Aorta (tissue), 5 donors: ENCODE measurements at regions not wholly inside any gene's neighbourhood (a gene's known extent, or its start where the extent isn't known, plus 50 kb on each side); places are given as distances from the start of the nearest gene placed in this dataset.

Experiments used
- ATAC-seq: fragments of 200-7000 bp; cut with Tn5 transposase; one replicate; pipeline ENCODE4 v1.9.1; 2022; ENCODE audit warnings: moderate library complexity; ENCODE audit not compliant: low FRiP score
- DNase-seq, 2 donors: peaks; one replicate each; pipeline ENCODE4 v3.0.0-alpha.2; 2020
- H3K27ac ChIP-seq, 2 donors: one replicate each; pipeline ENCODE4 v1.5.1; 2013; ENCODE audit warnings: low read length in 2 of 2, mild to moderate bottlenecking in 2 of 2, moderate library complexity in 2 of 2, control low read depth in 1 of 2, inconsistent platforms in 1 of 2, low read depth in 1 of 2
- H3K27me3 ChIP-seq, 2 donors: one replicate each; pipeline ENCODE4 v1.6.1; 2013; ENCODE audit warnings: control low read depth in 1 of 2, low read length in 1 of 2, mild to moderate bottlenecking in 1 of 2, moderate library complexity in 1 of 2; ENCODE audit not compliant: insufficient read depth in 2 of 2, control insufficient read depth in 1 of 2
- H3K36me3 ChIP-seq, 2 donors: one replicate each; pipeline ENCODE4 v1.6.1; 2013; ENCODE audit warnings: control low read depth in 1 of 2, low read length in 1 of 2, mild to moderate bottlenecking in 1 of 2; ENCODE audit not compliant: insufficient read depth in 2 of 2, control insufficient read depth in 1 of 2
- H3K4me1 ChIP-seq, 2 donors: one replicate each; pipeline ENCODE4 v1.6.1; 2013; ENCODE audit warnings: low read length in 2 of 2, control low read depth in 1 of 2, mild to moderate bottlenecking in 1 of 2, moderate library complexity in 1 of 2; ENCODE audit not compliant: insufficient read depth in 2 of 2, control insufficient read depth in 1 of 2
- H3K4me3 ChIP-seq, 2 donors: one replicate each; pipeline ENCODE4 v1.5.1; 2013; ENCODE audit warnings: low read length in 2 of 2, control low read depth in 1 of 2, mild to moderate bottlenecking in 1 of 2
- H3K9me3 ChIP-seq: one replicate; pipeline ENCODE4 v1.6.1; 2013; ENCODE audit warnings: mild to moderate bottlenecking, low read length; ENCODE audit not compliant: control insufficient read depth
- WGBS, 2 donors: extraction: QIAGEN DNeasy Blood & Tissue Kit; methylation state at CpG; one replicate each; pipeline ENCODE4 v1.1.7; 2013; 5-methylcytosine and 5-hydroxymethylcytosine counted together
- intact Hi-C, 2 donors: fragments of 100-400 bp; cut with DNase I; formaldehyde crosslinking; loops; one replicate each; pipeline versions ENCODE4 v1.14.2 to v1.15.0; 2022
- donor health status: healthy with polysubstance abuse.
- donor health status: Bipolar disorder and iron deficiency.
- donor health status: DM: no; HTN: no; CAD: no.
- donor health status: DM: no; HTN: no; CAD: no.
- donor health status: DM: yes; HTN: yes; CAD: no.

DNA sequence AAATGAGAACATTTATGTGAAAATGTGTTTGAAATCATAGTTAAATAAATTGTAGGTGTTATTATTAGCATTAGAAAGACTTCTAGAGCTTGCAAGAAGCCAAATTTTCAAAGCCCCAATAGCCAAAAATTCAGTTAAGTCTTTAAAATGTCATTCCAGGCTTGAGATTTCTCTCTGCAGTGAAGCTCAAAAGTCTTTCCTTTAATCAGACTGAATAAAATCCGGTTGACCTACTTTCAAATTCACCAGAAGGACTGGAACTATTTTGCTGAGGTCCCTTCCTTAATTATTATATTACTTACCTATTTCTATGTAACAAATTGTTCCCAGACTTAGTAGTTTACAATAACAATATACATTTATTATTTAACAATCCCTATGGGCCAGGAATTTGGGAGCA is 112.2 kb upstream of the TRPM3 start:
- no peak overlapping the region for H3K4me3 ChIP-seq

GRCh38 chr9:71223953-71224538 is 102.6 kb upstream of the TRPM3 start:
- Histone ChIP-seq H3K4me3 (no peak overlapping the region), H3K27me3 (no peaks in the 10 kb centered on the region), H3K4me1 (no peaks in the 10 kb centered on the region), H3K27ac (no peak overlapping the region), H3K9me3 (no peaks in the 10 kb centered on the region), H3K36me3 (no peaks in the 10 kb centered on the region)
- ATAC-seq (no peak), DNase-seq (no peak)
- 93 to 94% methylated on average over 1 of the region's 1 CpG for WGBS, 2 donors
- intact Hi-C loops: no loop called here

More for the DNA sequence above, 112.2 kb upstream of the TRPM3 start:
- Histone ChIP-seq H3K27ac (no peak overlapping the region), H3K36me3 (no peaks in the 10 kb centered on the region), H3K9me3 (no peaks in the 10 kb centered on the region), H3K27me3 (no peaks in the 10 kb centered on the region), H3K4me1 (no peaks in the 10 kb centered on the region)
- DNase-seq (no peak), ATAC-seq (no peak)
- intact Hi-C loops: no loop called here
- WGBS, 2 donors: 75 to 76% methylated on average over 1 of the region's 1 CpG

- no peak overlapping the region for H3K27ac ChIP-seq
- DNase-seq: no peak
- H3K9me3 ChIP-seq: no peaks in the 10 kb centered on the region
- no peak for ATAC-seq
- H3K27me3 ChIP-seq: no peaks in the 10 kb centered on the region
- H3K36me3 ChIP-seq: peaks cover 0 to 3% of the 10 kb centered on the region in 2 donors
- 65 to 67% methylated on average over 4 of the region's 4 CpGs for WGBS, 2 donors
- no peaks in the 10 kb centered on the region for H3K4me1 ChIP-seq
- intact Hi-C loops: no loop called here
- H3K4me3 ChIP-seq: no peak overlapping the region
Observed at GRCh38 chr9:71218774-71219173, 97.4 kb upstream of the TRPM3 start.

- Histone ChIP-seq H3K27me3 (no peaks in the 10 kb centered on the region), H3K27ac (no peak overlapping the region), H3K36me3 (peaks cover 0 to 3% of the 10 kb centered on the region in 2 donors), H3K9me3 (no peaks in the 10 kb centered on the region), H3K4me3 (no peak overlapping the region), H3K4me1 (no peaks in the 10 kb centered on the region)
- DNase-seq (no peak), ATAC-seq (no peak)
- intact Hi-C loops: no loop called here
Observed at GRCh38 chr9:71213633-71214032, 92.2 kb upstream of the TRPM3 start.

DNA sequence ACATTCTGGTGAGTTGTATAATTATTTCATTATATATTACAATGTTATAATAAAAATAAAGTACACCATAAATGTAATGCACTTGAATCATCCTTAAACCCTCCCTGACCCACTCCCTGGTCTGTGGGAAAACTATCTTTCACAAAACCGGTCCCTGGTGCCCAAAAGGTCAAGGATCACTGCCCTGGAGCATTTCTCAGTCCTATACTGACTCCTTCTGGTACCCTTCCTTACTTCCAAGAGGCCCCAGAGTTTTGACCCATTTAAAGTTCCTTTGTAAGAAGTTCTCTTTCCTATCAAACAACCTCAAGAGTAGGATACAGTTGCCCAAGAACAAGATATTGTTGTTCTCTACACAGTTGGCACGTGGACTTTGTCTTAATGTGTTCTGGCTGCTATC is 88.9 kb upstream of the TRPM3 start:
- ATAC-seq (no peak), DNase-seq (no peak)
- Histone ChIP-seq H3K4me1 (no peaks in the 10 kb centered on the region), H3K27ac (no peak overlapping the region), H3K9me3 (no peaks in the 10 kb centered on the region), H3K4me3 (no peak overlapping the region), H3K36me3 (peaks cover 0 to 3% of the 10 kb centered on the region in 2 donors), H3K27me3 (no peaks in the 10 kb centered on the region)
- 68 to 76% methylated on average over 2 of the region's 2 CpGs for WGBS, 2 donors
- intact Hi-C loops: no loop called here

DNA sequence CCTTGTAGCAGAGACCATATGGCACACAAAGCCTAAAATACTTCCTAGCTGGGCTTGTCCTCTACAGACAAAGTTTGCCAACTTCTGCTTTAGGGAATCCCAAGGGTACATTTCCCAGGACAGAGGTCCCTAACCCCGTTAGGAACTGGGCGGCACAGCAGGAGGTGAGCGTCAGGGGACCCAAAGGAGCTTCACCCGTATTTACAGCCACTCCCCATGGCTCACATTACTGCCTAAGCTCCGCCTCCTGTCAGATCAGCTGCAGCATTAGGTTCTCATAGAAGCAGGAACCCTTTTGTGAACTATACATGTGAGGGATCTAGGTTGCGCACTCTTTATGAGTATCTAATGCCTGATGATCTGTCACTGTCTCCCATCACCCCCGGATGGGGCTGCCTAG is 88.5 kb upstream of the TRPM3 start:
- Histone ChIP-seq H3K27ac (no peak overlapping the region), H3K9me3 (no peaks in the 10 kb centered on the region), H3K4me3 (no peak overlapping the region), H3K36me3 (peaks cover 0 to 3% of the 10 kb centered on the region in 2 donors), H3K27me3 (no peaks in the 10 kb centered on the region), H3K4me1 (no peaks in the 10 kb centered on the region)
- no peak for DNase-seq
- ATAC-seq: no peak
- 84 to 85% methylated on average over 7 of the region's 7 CpGs for WGBS, 2 donors
- intact Hi-C loops: no loop called here

- Histone ChIP-seq H3K27me3 (no peaks in the 10 kb centered on the region), H3K4me3 (peak overlapping the region in 1 of 2 donors; percentile 14), H3K27ac (no peak overlapping the region), H3K4me1 (no peaks in the 10 kb centered on the region), H3K9me3 (no peaks in the 10 kb centered on the region), H3K36me3 (no peaks in the 10 kb centered on the region)
- intact Hi-C loops: no loop called here
- no peak for DNase-seq
- ATAC-seq: no peak
Observed at GRCh38 chr9:71202931-71203330, 81.5 kb upstream of the TRPM3 start.

DNA sequence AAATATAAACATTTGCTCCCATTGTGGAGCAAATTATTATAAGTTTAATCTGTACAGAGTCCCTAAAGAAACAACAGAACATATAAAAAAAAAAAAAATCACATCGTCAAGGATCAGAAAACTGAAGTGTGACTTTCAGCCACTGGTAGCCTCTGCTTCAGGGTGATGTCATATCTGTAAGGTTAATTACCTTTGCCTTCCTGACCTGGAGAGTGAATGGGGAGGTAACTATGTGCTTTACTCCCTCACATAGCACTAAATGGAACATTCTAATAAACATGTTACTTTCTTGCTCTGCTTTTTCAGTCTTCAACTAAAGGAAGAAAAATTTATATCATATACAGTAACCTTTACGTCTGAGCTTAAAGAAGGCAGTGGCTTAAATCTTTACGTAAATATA is 70.3 kb upstream of the TRPM3 start:
- Histone ChIP-seq H3K27ac (no peak overlapping the region), H3K36me3 (no peaks in the 10 kb centered on the region), H3K4me3 (no peak overlapping the region), H3K9me3 (no peaks in the 10 kb centered on the region), H3K27me3 (no peaks in the 10 kb centered on the region), H3K4me1 (no peaks in the 10 kb centered on the region)
- ATAC-seq (no peak), DNase-seq (no peak)
- WGBS, 2 donors: 74 to 76% methylated on average over 3 of the region's 3 CpGs
- intact Hi-C loops: no loop called here

- Histone ChIP-seq H3K27me3 (no peaks in the 10 kb centered on the region), H3K4me1 (no peaks in the 10 kb centered on the region), H3K4me3 (no peak overlapping the region), H3K36me3 (no peaks in the 10 kb centered on the region), H3K9me3 (no peaks in the 10 kb centered on the region), H3K27ac (no peak overlapping the region)
- DNase-seq: no peak
- ATAC-seq: no peak
- WGBS, 2 donors: 71 to 79% methylated on average over 3 of the region's 3 CpGs
- intact Hi-C loops: no loop called here
Observed at GRCh38 chr9:71183251-71183650, 61.8 kb upstream of the TRPM3 start.
